IMR-90 (cell line): ENCODE measurements at regions not wholly inside any gene's neighbourhood (a gene's known extent, or its start where the extent isn't known, plus 50 kb on each side); places are given as distances from the start of the nearest gene placed in this dataset.
A peak's percentile ranks its signal among the peaks of the same experiment; 100 is the strongest.

ENCODE experiments used
- ATAC-seq: fragments of 200-7000 bp; cut with Tn5 transposase; 2 replicates; pipeline ENCODE4 v1.9.1; 2020; ENCODE audit warnings: low read depth, mild to moderate bottlenecking, moderate library complexity
- BruUV-seq: library from RNA; stranded (reverse); fragments of 400-500 nt; replicated peaks from 2 replicates; lab custom pipeline; 2021; lab: Mats Ljungman, UMichigan
- CTCF ChIA-PET: fragments of 300-600 bp; formaldehyde crosslinking; extraction: SDS; loops from one replicate; lab custom pipeline; 2021; ENCODE audit warnings: antibody characterized with exemption; lab: Yijun Ruan, JAX
- POLR2A ChIA-PET: fragments of 300-600 bp; sonication (Branson Sonifier 250); formaldehyde crosslinking; loops from one replicate; lab custom pipeline; 2022; ENCODE audit warnings: antibody characterized with exemption; ENCODE audit not compliant: unreplicated experiment; lab: Charles Lee
- DNase-seq: peaks from one replicate; pipeline ENCODE4 v3.0.0; 2013
- H2AFZ ChIP-seq: replicated peaks from 2 replicates; pipeline ENCODE3; 2013; ENCODE audit warnings: low read length, mild to moderate bottlenecking; ENCODE audit not compliant: poor library complexity
- H2AK5ac ChIP-seq: 2 replicates; pipeline ENCODE4 v1.6.1; 2013; ENCODE audit warnings: low read depth, low read length, inconsistent platforms
- H2AK9ac ChIP-seq: replicated peaks from 2 replicates; pipeline ENCODE3; 2013; ENCODE audit warnings: mild to moderate bottlenecking, low read depth, low read length, moderate library complexity; ENCODE audit not compliant: poor library complexity
- H2BK120ac ChIP-seq: 2 replicates; pipeline ENCODE4 v1.6.1; 2013; ENCODE audit warnings: low read depth, low read length, inconsistent platforms
- H2BK15ac ChIP-seq: 3 replicates; pipeline ENCODE4 v1.6.1; 2013; ENCODE audit warnings: low read depth, low read length, inconsistent platforms
- H2BK20ac ChIP-seq: 2 replicates; pipeline ENCODE4 v1.6.1; 2013; ENCODE audit warnings: low read depth, mild to moderate bottlenecking, inconsistent platforms, low read length, moderate library complexity
- H2BK5ac ChIP-seq: 2 replicates; pipeline ENCODE4 v1.6.1; 2013; ENCODE audit warnings: mild to moderate bottlenecking, low read depth, low read length, inconsistent platforms; ENCODE audit not compliant: poor library complexity, severe bottlenecking
- H3K14ac ChIP-seq: replicated peaks from 2 replicates; pipeline ENCODE4 v1.6.1; 2013; ENCODE audit warnings: low read depth, low read length, inconsistent platforms
- H3K18ac ChIP-seq: 2 replicates; pipeline ENCODE4 v1.6.1; 2013; ENCODE audit warnings: low read depth, low read length, control low read depth
- H3K23ac ChIP-seq: 2 replicates; pipeline ENCODE4 v1.6.1; 2013; ENCODE audit warnings: low read depth, low read length, inconsistent platforms
- H3K27ac ChIP-seq: 2 replicates; pipeline ENCODE4 v1.5.1; 2013; ENCODE audit warnings: mild to moderate bottlenecking, control low read depth, low read length; ENCODE audit not compliant: insufficient read depth
- H3K27me3 ChIP-seq: 2 replicates; pipeline ENCODE4 v1.6.1; 2013; ENCODE audit warnings: low read length; ENCODE audit not compliant: control insufficient read depth, insufficient read depth
- H3K36me3 ChIP-seq: 2 replicates; pipeline ENCODE4 v1.6.1; 2013; ENCODE audit warnings: low read length, mixed read lengths; ENCODE audit not compliant: control insufficient read depth, insufficient read depth
- H3K4ac ChIP-seq: 2 replicates; pipeline ENCODE4 v1.6.1; 2013; ENCODE audit warnings: low read depth, low read length, inconsistent platforms
- H3K4me1 ChIP-seq: 2 replicates; pipeline ENCODE4 v1.6.1; 2013; ENCODE audit warnings: low read length, mixed read lengths; ENCODE audit not compliant: control insufficient read depth, insufficient read depth
- H3K4me2 ChIP-seq: 2 replicates; pipeline ENCODE4 v1.6.1; 2013; ENCODE audit warnings: low read depth, mild to moderate bottlenecking, control low read depth, low read length, moderate library complexity
- H3K4me3 ChIP-seq: 2 replicates; pipeline ENCODE4 v1.5.1; 2013; ENCODE audit warnings: low read depth, mild to moderate bottlenecking, control low read depth, low read length, moderate library complexity; ENCODE audit not compliant: insufficient read depth
- H3K56ac ChIP-seq: 2 replicates; pipeline ENCODE4 v1.6.1; 2013; ENCODE audit warnings: low read length, inconsistent platforms; ENCODE audit not compliant: insufficient read depth; ENCODE audit errors: extremely low read depth
- H3K79me1 ChIP-seq, 2 experiments: 2 replicates each; pipeline ENCODE4 v1.6.1; 2013; ENCODE audit warnings: low read length in 2 of 2, inconsistent platforms in 1 of 2, low read depth in 1 of 2
- H3K9ac ChIP-seq: 2 replicates; pipeline ENCODE4 v1.6.1; 2013; ENCODE audit warnings: low read depth, low read length, control low read depth
- H3K9me1 ChIP-seq: 2 replicates; pipeline ENCODE4 v1.6.1; 2013; ENCODE audit warnings: low read length, inconsistent platforms; ENCODE audit not compliant: insufficient read depth
- H3K9me3 ChIP-seq: 2 replicates; pipeline ENCODE4 v1.6.1; 2013; ENCODE audit warnings: low read length; ENCODE audit not compliant: control insufficient read depth, insufficient read depth
- H4K20me1 ChIP-seq: 2 replicates; pipeline ENCODE4 v1.6.1; 2013; ENCODE audit warnings: low read length, inconsistent platforms; ENCODE audit not compliant: insufficient read depth
- H4K5ac ChIP-seq: 2 replicates; pipeline ENCODE4 v1.6.1; 2013; ENCODE audit warnings: mild to moderate bottlenecking, low read depth, low read length, control low read depth
- H4K8ac ChIP-seq, 2 experiments: 2 replicates each; pipeline ENCODE4 v1.6.1; 2013; ENCODE audit warnings: low read depth in 2 of 2, low read length in 2 of 2, control low read depth in 1 of 2, inconsistent platforms in 1 of 2
- H4K91ac ChIP-seq: 2 replicates; pipeline ENCODE4 v1.6.1; 2013; ENCODE audit warnings: low read depth, low read length, inconsistent platforms; ENCODE audit not compliant: insufficient read depth
- CEBPB ChIP-seq: IDR thresholded peaks from 2 replicates; pipeline ENCODE4 v1.6.1; 2012; ENCODE audit warnings: low read depth, low read length, improper control_type of control experiment
- FOS ChIP-seq: fragments of 150-350 bp; IDR thresholded peaks from 2 replicates; pipeline ENCODE4 v1.6.1; 2016; ENCODE audit warnings: low read depth, low read length
- POLR2A ChIP-seq: IDR thresholded peaks from 2 replicates; pipeline ENCODE4 v1.6.1; 2012; ENCODE audit warnings: mild to moderate bottlenecking, low read depth, low read length
- WGBS, 2 experiments: methylation state at CpG; one replicate each; pipeline versions ENCODE4 v1.1.5 to v1.1.7; 2013; ENCODE audit warnings: missing lambda C conversion rate in 2 of 2; ENCODE audit not compliant: insufficient read length in 1 of 2; ENCODE audit errors: extremely low coverage in 2 of 2; 5-methylcytosine and 5-hydroxymethylcytosine counted together
- dilution Hi-C: fragments of 300-500 bp; cut with HindIII; formaldehyde crosslinking; loops from one replicate; pipeline ENCODE4 v1.14.3; 2018; ENCODE audit warnings: low sequenced_read_pairs; ENCODE audit not compliant: unreplicated experiment
- in situ Hi-C: fragments of 300-500 bp; cut with MboI; formaldehyde crosslinking; loops from 3 replicates; pipeline ENCODE4 v1.14.3; 2019; ENCODE audit warnings: low sequenced_read_pairs, inconsistent platforms, mixed read lengths
- intact Hi-C: fragments of 100-400 bp; cut with micrococcal nuclease; formaldehyde crosslinking; loops from 2 replicates; pipeline ENCODE4 v1.10.0; 2022

DNA sequence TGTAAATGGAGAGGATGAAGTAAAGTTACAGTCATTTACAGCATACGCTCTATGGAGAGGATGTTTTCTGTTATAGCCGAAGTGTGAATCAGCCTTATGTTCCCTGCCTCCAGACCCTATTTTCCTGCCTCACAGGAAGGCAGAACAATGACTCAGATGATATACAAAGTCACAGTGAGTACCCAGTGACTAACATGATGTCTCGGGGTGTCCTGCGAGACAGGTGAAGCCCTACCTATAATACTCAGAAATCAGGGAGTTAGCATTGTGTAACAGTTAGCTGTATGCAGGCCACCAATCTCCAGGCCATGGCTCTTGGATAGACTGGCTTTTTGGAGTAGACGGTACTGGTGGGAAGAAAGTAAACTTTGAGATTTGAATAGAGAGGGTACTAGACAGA, 55.6 kb upstream of the FBXO28 start:
- in situ Hi-C loops = no loop called here
- Histone ChIP-seq H2AK9ac (peak overlapping the region; percentile 3), H3K18ac (no peak overlapping the region), H2AFZ (no peak overlapping the region), H3K56ac (no peak overlapping the region), H4K91ac (no peak overlapping the region), H3K9me1 (peaks cover 4% of the 10 kb centered on the region), H2AK5ac (no peak overlapping the region), H3K23ac (no peak overlapping the region), H3K14ac (no peak overlapping the region), H3K27me3 (no peaks in the 10 kb centered on the region), H2BK5ac (no peak overlapping the region), H4K5ac (no peak overlapping the region), H3K4me1 (no peaks in the 10 kb centered on the region), H3K79me1 (no peaks in the 10 kb centered on the region), H2BK15ac (no peak overlapping the region), H4K20me1 (no peaks in the 10 kb centered on the region), H3K27ac (no peak overlapping the region), H3K9ac (no peak overlapping the region), H3K4ac (no peak overlapping the region), H3K4me2 (no peak overlapping the region), H3K9me3 (peaks cover 3% of the 10 kb centered on the region; the same call in 1 of the 2 replicates), H2BK20ac (no peak overlapping the region; the same call in 1 of the 2 replicates), H4K8ac (no peak overlapping the region), H3K36me3 (no peaks in the 10 kb centered on the region), H3K4me3 (no peak overlapping the region), H2BK120ac (no peak overlapping the region)
- WGBS, 2 experiments = no CpG with 5 or more reads among the region's 5 CpGs
- ATAC-seq = peak; percentile 44; the same call in 1 of the 2 replicates
- DNase-seq = peak; percentile 76
- POLR2A ChIA-PET = no interaction called here
- dilution Hi-C loops = no loop called here
- CTCF ChIA-PET = no interaction called here
- intact Hi-C loops = no loop called here
- peak; percentile 51; the same call in 1 of the 2 replicates for TF ChIP-seq FOS
- peak; percentile 51 for TF ChIP-seq CEBPB
- TF ChIP-seq POLR2A = no peak
- no TSS peak for BruUV-seq
